SHP77 (cell line): ENCODE measurements at regions not wholly inside any gene's neighbourhood (a gene's known extent, or its start where the extent isn't known, plus 50 kb on each side); places are given as distances from the start of the nearest gene placed in this dataset.

ENCODE experiments used
- DNase-seq, 2 experiments: peaks; one replicate each; lab custom pipeline; 2025; lab: John Stamatoyannopoulos, UW

GRCh38 chr10:128623776-128624175 lies 497.6 kb upstream of the MKI67 start:
- DNase-seq: no peak

- DNase-seq: no peak
Observed at GRCh38 chr10:128624656-128625530, 498.7 kb upstream of the MKI67 start.

- DNase-seq: no peak
Observed at GRCh38 chr10:128625926-128626325, 499.7 kb upstream of the MKI67 start.

- no peak for DNase-seq
Observed at GRCh38 chr10:128626397-128627000, 500.3 kb upstream of the MKI67 start.

- no peak for DNase-seq
Observed at GRCh38 chr10:128627811-128628210, 501.6 kb upstream of the MKI67 start.

GRCh38 chr10:128628252-128628651 lies 502.0 kb upstream of the MKI67 start:
- DNase-seq: no peak

GRCh38 chr10:128629111-128630096 lies 503.2 kb upstream of the MKI67 start:
- no peak for DNase-seq

- DNase-seq: no peak
Observed at GRCh38 chr10:128630787-128631252, 504.6 kb upstream of the MKI67 start.

GRCh38 chr10:128631801-128632241 lies 505.6 kb upstream of the MKI67 start:
- DNase-seq: no peak

- no peak for DNase-seq
Observed at GRCh38 chr10:128632694-128633093, 506.5 kb upstream of the MKI67 start.

- no peak for DNase-seq
Observed at GRCh38 chr10:128633864-128634540, 507.8 kb upstream of the MKI67 start.

GRCh38 chr10:128642023-128642422 lies 515.8 kb upstream of the MKI67 start:
- no peak for DNase-seq

- DNase-seq: no peak
Observed at GRCh38 chr10:128642502-128642901, 516.3 kb upstream of the MKI67 start.

- DNase-seq: no peak
Observed at GRCh38 chr10:128643658-128644057, 517.4 kb upstream of the MKI67 start.

- no peak for DNase-seq
Observed at GRCh38 chr10:128645486-128645885, 519.3 kb upstream of the MKI67 start.

- no peak for DNase-seq
Observed at GRCh38 chr10:128646956-128647355, 520.7 kb upstream of the MKI67 start.

GRCh38 chr10:128657548-128657947 lies 531.3 kb upstream of the MKI67 start:
- no peak for DNase-seq

- no peak for DNase-seq
Observed at GRCh38 chr10:128660726-128661125, 534.5 kb upstream of the MKI67 start.

GRCh38 chr10:128661404-128662197 lies 535.4 kb upstream of the MKI67 start:
- DNase-seq: no peak

- DNase-seq: no peak
Observed at GRCh38 chr10:128662520-128662919, 536.3 kb upstream of the MKI67 start.

GRCh38 chr10:128664729-128665128 lies 538.5 kb upstream of the MKI67 start:
- DNase-seq: no peak
